Stromal cell of bone marrow (primary cell): ENCODE measurements at regions not wholly inside any gene's neighbourhood (a gene's known extent, or its start where the extent isn't known, plus 50 kb on each side); places are given as distances from the start of the nearest gene placed in this dataset.

Source experiments
- DNase-seq: peaks from one replicate; pipeline ENCODE4 v3.0.0-alpha.2; 2012; ENCODE audit warnings: low read depth

- DNase-seq: no peak
Measured at GRCh38 chr7:8937204-8937603, 503.8 kb downstream of the NXPH1 start.

- no peak for DNase-seq
Measured at GRCh38 chr7:8938044-8938805, 504.8 kb downstream of the NXPH1 start.

GRCh38 chr7:8939446-8939845 is 506.0 kb downstream of the NXPH1 start:
- no peak for DNase-seq

GRCh38 chr7:8963722-8964121 is 530.3 kb downstream of the NXPH1 start:
- DNase-seq: no peak

- DNase-seq: no peak
Measured at GRCh38 chr7:8965177-8965576, 531.8 kb downstream of the NXPH1 start.

- DNase-seq: no peak
Measured at GRCh38 chr7:8973601-8974000, 540.2 kb downstream of the NXPH1 start.

GRCh38 chr7:8975681-8976080 is 542.3 kb downstream of the NXPH1 start:
- no peak for DNase-seq

- no peak for DNase-seq
Measured at GRCh38 chr7:8982338-8982992, 549.1 kb downstream of the NXPH1 start.

GRCh38 chr7:8985255-8985654 is 551.8 kb downstream of the NXPH1 start:
- no peak for DNase-seq

GRCh38 chr7:8988267-8988666 is 554.9 kb downstream of the NXPH1 start:
- no peak for DNase-seq

- DNase-seq: no peak
Measured at GRCh38 chr7:8991159-8991558, 557.8 kb downstream of the NXPH1 start.

- DNase-seq: no peak
Measured at GRCh38 chr7:8998762-8999161, 565.4 kb downstream of the NXPH1 start.

GRCh38 chr7:9013940-9014339 is 580.5 kb downstream of the NXPH1 start:
- DNase-seq: no peak

- no peak for DNase-seq
Measured at GRCh38 chr7:9017286-9017685, 583.9 kb downstream of the NXPH1 start.

GRCh38 chr7:9022456-9022855 is 589.0 kb downstream of the NXPH1 start:
- no peak for DNase-seq

GRCh38 chr7:9023675-9024294 is 590.4 kb downstream of the NXPH1 start:
- DNase-seq: no peak

GRCh38 chr7:9026121-9026520 is 592.7 kb downstream of the NXPH1 start:
- no peak for DNase-seq

GRCh38 chr7:9028012-9028411 is 594.6 kb downstream of the NXPH1 start:
- no peak for DNase-seq

GRCh38 chr7:9029681-9030530 is 596.5 kb downstream of the NXPH1 start:
- no peak for DNase-seq

GRCh38 chr7:9030976-9031375 is 597.6 kb downstream of the NXPH1 start:
- DNase-seq: no peak

GRCh38 chr7:9031386-9031785 is 598.0 kb downstream of the NXPH1 start:
- no peak for DNase-seq

- no peak for DNase-seq
Measured at GRCh38 chr7:9036080-9036479, 602.7 kb downstream of the NXPH1 start.
